Cardiac septum (tissue), 1 donor: ENCODE measurements at regions not wholly inside any gene's neighbourhood (a gene's known extent, or its start where the extent isn't known, plus 50 kb on each side); places are given as distances from the start of the nearest gene placed in this dataset.
"Not testable (repeated sequence)": the region's sequence is repeated elsewhere in the genome, so short reads cannot be mapped to it uniquely, and the experiment has no call there.

Experiments
- DNase-seq: peaks from one replicate; pipeline ENCODE4 v3.0.0-alpha.2; 2020; ENCODE audit warnings: low spot score
- intact Hi-C: fragments of 100-400 bp; cut with DNase I; formaldehyde crosslinking; loops from one replicate; pipeline ENCODE4 v1.14.0; 2022
- donor health status: DM: no; HTN: no; CAD: no.

DNA sequence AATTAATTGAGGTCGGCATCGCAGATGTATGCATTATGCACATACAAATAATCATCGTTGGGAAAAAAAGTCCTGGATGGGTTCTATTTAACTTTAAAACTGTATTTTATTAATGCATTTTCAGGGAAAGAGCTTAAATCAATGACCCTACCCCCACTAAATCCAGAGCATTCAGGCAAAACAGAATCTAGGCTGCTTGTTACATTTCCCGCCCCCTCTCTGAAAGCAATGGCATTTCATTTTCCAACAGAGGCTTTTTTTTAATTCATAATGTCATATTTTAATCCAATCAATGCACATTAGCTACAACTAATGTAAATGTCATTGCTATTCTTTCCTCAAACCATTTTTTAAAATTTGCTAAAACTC, 117.4 kb upstream of the GRIA1 start:
- intact Hi-C loops: no loop called here
- DNase-seq: no peak

DNA sequence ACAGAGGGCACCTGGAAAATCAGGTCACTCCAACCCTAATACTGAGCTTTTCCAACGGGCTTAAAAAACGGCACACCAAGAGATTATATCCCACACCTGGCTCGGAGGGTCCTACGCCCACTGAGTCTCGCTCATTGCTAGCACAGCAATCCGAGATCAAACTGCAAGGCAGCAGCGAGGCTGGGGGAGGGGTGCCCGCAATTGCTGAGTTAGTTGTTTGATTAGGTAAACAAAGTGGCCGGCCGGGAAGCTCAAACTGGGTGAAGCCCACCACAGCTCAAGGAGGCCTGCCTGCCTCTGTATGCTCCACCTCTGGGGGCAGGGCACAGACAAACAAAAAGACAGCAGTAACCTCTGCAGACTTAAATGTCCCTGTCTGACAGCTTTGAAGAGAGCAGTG, 108.8 kb upstream of the GRIA1 start:
- intact Hi-C loops: not testable (repeated sequence)

DNA sequence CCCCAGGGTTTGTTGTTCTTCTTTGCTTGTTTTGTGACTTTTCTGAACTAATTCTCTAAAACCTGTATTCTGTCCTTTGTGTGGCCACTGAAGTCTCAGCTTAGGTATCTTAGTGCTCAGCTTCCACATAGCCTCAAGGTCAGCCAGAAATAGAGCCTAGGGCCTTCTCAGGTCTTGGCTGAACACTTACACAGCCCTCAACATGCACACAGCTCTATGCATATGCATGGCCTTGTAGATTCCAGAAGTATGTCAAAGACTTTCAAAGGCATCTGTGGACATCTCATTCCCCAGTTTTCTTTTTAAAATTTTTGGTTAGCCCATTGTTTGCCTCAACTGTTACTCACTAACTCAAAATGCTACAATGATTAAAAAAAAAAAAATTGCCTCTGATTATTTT, 99.9 kb upstream of the GRIA1 start:
- intact Hi-C loops: no loop called here

More for the DNA sequence above, 108.8 kb upstream of the GRIA1 start:
- DNase-seq: not testable (repeated sequence)

DNA sequence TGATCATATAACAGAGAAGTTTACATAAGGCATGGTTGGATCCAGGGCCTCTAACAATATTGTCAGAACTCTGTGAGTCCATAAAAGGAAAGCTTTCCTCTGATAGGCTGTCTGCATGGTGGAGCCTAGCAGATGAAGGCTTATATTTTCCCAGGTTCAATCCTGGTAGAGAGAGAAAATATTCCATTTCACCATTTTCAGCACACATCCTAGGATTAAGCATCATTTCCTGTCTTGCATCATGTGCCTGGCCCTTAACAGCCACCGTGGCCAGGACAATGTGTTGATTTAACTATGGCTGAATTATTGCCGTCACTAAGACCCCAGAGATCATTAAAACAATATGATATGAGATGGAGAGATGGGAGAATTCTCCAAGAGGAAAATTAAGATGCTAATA, 90.9 kb upstream of the GRIA1 start:
- intact Hi-C loops: no loop called here
- DNase-seq: no peak

More for the DNA sequence above, 99.9 kb upstream of the GRIA1 start:
- DNase-seq: no peak

DNA sequence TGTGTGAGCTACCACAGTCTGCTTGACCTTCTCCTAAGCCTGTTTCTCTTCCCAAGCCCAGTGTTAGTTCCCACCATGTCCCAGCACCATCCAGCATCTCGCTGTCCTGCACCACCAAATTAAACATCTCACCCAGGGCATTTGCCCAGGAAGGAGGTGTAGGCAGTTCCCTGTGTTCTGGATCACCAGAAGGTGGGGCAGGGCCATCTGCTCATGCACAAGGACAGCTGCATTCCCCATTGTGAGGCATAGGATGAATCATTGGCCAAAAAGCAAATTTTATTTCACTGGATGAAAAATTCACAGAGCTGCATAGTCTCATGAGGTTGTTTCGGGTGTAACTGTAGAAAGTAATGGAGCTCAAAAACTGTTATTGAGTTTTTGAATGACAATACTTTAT, 89.5 kb upstream of the GRIA1 start:
- DNase-seq: no peak
- intact Hi-C loops: no loop called here

DNA sequence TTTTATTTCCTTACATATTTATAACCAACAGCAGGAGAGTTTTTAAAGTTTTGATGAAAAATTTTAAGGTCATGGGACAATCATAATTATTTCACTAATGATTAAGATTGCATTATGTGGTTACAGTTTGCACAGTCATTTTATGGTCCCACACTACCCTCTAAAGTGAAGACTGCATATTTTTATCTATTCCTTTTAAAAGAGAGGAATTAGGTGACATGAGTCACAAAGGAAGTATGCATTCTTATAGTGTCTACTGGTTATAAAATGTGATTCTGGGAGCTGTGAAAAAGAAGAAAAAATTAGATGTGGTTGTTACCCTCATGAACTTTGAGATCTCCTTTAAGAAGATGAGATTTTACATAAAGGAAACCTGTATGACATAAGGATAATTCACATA, 87.9 kb upstream of the GRIA1 start:
- no peak for DNase-seq
- intact Hi-C loops: no loop called here

DNA sequence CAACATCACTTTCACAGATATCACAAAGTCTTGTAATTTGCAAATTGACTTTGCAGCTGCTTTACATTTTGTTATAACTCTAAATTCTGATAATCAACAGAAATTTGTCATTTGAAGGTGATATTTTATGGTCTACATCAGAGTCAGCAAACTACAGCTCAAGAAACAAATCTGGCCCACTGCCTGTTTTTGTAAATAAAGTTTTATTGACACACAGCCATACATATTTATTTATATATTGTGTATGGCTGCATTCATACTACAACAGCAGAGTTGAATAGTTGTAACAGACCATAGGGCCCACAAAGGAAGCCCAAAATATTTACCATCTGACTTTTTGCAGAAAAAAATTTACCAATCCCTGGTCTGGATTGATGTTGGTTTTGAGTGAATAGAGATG, 87.0 kb upstream of the GRIA1 start:
- intact Hi-C loops: no loop called here
- DNase-seq: no peak

DNA sequence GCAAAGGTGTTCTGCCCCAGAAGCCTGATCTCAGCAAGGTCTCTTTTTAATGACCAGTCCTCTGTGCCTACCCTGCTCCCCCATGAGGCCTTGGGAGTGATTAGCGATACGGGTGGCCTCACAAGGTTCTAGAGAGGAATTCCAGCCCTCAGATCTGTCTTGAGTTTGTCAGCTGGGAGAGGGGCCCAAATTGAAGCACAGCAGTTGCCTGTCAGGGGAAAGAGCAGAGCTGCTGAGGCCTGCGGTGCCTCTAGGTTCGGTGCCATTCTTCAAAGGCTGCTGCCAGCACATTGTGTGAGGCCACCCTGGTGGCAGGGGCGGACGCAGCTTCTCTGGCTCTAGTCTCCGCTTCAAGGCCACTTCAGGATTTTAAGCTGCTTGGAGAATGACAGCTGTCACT, 85.7 kb upstream of the GRIA1 start:
- no peak for DNase-seq
- intact Hi-C loops: no loop called here

DNA sequence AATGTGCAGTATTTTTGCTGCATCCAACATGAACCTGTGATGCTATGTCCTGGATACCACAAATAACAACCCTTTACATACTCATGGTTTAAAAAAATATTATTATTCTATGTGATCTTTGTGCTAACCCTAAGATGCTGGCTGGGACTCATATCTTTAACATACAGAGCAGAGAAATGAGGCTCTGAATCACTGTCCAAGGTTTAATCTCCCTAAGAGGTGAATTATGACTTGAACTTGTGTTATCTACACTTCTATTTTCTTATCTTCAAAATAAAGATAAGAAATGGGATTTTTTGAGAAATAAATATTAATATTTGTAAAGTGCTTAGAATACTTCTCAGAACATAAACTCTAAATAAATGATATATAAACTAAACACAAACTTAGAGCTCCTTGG, 68.8 kb upstream of the GRIA1 start:
- intact Hi-C loops: no loop called here
- no peak for DNase-seq

DNA sequence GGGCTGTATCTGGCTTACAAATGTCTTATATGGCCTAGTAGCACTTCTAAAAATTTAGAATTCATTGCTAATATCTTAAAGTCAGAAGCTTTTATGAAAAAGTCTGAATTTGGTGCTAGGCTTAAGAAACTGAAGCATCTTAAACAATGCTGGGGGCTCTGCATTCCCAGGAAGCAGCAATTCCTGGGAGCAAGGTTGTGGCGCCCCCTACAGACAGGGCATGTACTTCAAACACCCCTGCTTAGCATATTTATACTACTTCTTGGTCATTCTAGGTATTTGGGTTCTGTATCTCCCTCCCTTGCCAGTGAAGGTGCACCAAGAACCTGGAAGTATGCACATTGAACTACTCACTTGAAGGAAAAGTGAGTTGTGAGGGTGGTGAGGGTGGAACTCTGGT, 64.6 kb upstream of the GRIA1 start:
- intact Hi-C loops: no loop called here
- no peak for DNase-seq

DNA sequence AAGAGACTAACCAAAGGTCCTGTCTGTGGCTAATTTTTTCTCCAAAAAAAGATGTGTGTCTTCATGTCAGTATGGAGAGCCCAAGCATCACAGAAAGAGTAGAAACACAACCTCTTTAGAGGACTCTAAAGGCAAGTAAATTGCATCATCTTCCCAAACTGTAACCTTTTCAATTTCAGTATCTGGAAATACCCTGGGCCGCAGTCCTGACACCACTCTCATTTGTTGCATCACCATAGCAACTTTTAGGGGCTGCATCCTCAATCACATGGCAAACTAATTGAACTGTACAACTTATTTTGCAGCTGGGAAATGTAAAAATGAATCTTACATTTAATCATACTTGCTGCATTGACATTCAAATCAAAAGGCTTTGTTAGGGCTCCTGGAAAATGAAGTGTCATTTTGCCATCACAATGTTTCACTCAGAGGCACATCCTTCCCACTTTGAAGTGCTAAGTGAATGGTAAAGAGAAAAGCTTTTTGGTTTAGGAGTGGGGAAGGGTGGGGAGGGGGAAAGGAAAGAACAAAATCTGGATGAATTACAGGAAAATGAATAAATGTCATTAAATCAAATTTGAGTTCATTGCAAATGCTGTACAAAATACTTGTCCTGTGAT, 60.6 kb upstream of the GRIA1 start:
- no peak for DNase-seq
- intact Hi-C loops: no loop called here

DNA sequence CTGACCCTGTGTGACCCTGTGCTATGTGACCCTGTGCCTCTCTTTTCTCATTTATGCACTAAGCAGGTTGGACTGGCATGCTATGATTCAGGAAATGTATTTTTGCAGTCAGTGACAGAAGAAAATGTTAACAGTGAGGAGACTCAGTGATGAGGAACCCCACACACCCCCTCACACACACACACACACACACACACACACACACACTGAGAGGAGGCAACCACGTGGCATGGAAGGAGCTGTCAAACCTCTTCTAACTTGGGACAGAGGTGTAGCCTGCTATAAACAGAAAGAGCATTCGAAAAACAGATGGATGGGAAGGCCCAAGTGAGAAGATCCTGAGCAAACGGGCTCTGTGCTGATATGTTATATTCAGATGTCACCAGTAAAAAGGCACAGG, 57.9 kb upstream of the GRIA1 start:
- intact Hi-C loops: no loop called here
- DNase-seq: no peak

DNA sequence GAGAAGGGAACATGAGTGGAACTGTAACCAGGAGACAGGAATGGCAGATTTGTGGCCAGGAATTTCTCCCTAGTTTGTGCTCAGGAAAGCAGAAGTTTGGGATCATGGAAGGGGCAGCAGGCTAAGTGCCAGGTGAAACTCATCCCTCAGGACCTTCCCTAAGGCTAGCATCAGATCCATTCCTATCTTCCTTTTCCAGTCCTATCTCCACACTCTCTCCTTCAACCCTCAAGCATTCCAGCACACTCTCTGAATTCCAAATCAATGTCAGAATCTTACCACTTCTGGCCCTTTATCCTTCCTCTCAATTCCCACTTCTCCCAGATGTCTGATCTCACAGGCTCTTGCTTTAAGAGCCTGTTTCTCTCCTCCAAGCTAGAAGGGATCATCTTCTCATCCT, 53.2 kb upstream of the GRIA1 start:
- DNase-seq: no peak
- intact Hi-C loops: no loop called here

DNA sequence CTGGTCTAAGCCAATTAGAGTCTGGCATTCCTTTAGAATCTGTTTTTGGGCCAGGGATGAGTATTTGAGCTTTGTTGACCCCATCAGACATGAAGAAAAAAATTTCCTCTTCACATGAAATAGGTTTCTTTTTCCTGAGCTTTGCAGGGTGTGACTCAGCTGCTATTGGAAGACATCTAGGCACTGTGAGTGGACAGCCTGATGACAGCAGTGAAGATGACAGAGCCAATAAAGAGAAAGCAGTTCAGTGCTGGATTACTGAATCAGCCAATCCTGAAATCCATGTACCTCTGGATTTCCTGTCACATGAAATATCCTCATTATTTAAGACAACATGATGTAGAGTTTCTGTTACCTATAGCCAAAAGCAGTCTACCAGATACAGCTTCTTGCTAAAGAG, 51.3 kb upstream of the GRIA1 start:
- no peak for DNase-seq
- intact Hi-C loops: no loop called here
